ENCODE measurements at regions not wholly inside any gene's neighbourhood (a gene's known extent, or its start where the extent isn't known, plus 50 kb on each side); places are given as distances from the start of the nearest gene placed in this dataset.

DNA sequence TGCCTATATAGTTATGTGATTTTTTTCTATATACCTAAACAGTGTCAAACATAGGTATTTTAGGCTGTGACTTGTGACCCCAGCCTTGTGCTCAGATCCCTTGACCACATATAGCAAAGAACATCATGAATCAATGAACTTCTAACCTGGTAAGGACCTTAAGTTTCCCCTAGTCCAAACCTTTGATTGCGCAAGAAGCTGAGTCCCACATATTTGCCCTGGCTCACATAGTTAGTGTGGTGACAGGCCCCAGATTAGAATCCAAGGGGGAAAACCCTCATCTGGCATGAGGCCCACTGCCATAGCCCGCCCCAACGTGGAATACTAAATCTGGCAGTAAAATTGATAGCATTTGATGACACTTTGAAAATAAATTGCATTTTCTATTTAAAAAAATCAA is 171.8 kb downstream of the MZT1 start:
- TF ChIP-seq, protein P1, sequence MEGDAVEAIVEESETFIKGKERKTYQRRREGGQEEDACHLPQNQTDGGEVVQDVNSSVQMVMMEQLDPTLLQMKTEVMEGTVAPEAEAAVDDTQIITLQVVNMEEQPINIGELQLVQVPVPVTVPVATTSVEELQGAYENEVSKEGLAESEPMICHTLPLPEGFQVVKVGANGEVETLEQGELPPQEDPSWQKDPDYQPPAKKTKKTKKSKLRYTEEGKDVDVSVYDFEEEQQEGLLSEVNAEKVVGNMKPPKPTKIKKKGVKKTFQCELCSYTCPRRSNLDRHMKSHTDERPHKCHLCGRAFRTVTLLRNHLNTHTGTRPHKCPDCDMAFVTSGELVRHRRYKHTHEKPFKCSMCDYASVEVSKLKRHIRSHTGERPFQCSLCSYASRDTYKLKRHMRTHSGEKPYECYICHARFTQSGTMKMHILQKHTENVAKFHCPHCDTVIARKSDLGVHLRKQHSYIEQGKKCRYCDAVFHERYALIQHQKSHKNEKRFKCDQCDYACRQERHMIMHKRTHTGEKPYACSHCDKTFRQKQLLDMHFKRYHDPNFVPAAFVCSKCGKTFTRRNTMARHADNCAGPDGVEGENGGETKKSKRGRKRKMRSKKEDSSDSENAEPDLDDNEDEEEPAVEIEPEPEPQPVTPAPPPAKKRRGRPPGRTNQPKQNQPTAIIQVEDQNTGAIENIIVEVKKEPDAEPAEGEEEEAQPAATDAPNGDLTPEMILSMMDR (IDR thresholded peaks at IDR 0.05): no peak
- no peak for TF ChIP-seq POLR2A (IDR thresholded peaks at IDR 0.05)

Measured in heart left ventricle (tissue), 13 donors.